PFSK-1 (cell line): ENCODE measurements at regions not wholly inside any gene's neighbourhood (a gene's known extent, or its start where the extent isn't known, plus 50 kb on each side); places are given as distances from the start of the nearest gene placed in this dataset.

Experiments used
- FOXP2 ChIP-seq: optimal IDR thresholded peaks from 2 replicates; pipeline ENCODE3; 2011; ENCODE audit warnings: borderline replicate concordance, control low read depth, inconsistent platforms; ENCODE audit not compliant: insufficient read depth; ENCODE audit errors: extremely low read length, extremely low read depth
- POLR2AphosphoS5 ChIP-seq: IDR thresholded peaks from 2 replicates; pipeline ENCODE4 v1.6.1; 2012; ENCODE audit warnings: low read depth, mild to moderate bottlenecking, control low read depth, low read length, moderate library complexity
- REST ChIP-seq, 2 experiments: IDR thresholded peaks; 2 replicates each; pipeline versions ENCODE4 v1.6.1 to v1.8.0; 2011 to 2012; ENCODE audit warnings: low read depth in 2 of 2, low read length in 2 of 2, control low read depth in 1 of 2, inconsistent platforms in 1 of 2, mild to moderate bottlenecking in 1 of 2, moderate library complexity in 1 of 2; ENCODE audit not compliant: insufficient read depth in 1 of 2
- SIN3A ChIP-seq: IDR thresholded peaks from 2 replicates; pipeline ENCODE4 v1.6.1; 2012; ENCODE audit warnings: mild to moderate bottlenecking, low read length, moderate library complexity, borderline replicate concordance; ENCODE audit not compliant: insufficient read depth
- TAF1 ChIP-seq: IDR thresholded peaks from 2 replicates; pipeline ENCODE4 v1.6.1; 2012; ENCODE audit warnings: low read length, control low read depth, borderline replicate concordance; ENCODE audit not compliant: insufficient read depth

- TF ChIP-seq REST (IDR thresholded peaks at IDR 0.05; ENCODE audit: insufficient read depth in 1 of 2, low read depth in 2 of 2, low read length in 2 of 2) (no peak), SIN3A (no peak), FOXP2 (no peak), POLR2AphosphoS5 (no peak), TAF1 (no peak)
These were observed 278.1 kb upstream of the KLF4 start for GRCh38 chr9:107767711-107768110.

GRCh38 chr9:107761307-107761706, 271.7 kb upstream of the KLF4 start:
- TF ChIP-seq FOXP2 = no peak
- no peak for TF ChIP-seq REST (IDR thresholded peaks at IDR 0.05; ENCODE audit: insufficient read depth in 1 of 2, low read depth in 2 of 2, low read length in 2 of 2)
- TF ChIP-seq SIN3A = no peak
- TF ChIP-seq TAF1 = no peak
- no peak for TF ChIP-seq POLR2AphosphoS5

- TF ChIP-seq TAF1 (no peak), REST (IDR thresholded peaks at IDR 0.05; ENCODE audit: insufficient read depth in 1 of 2, low read depth in 2 of 2, low read length in 2 of 2) (no peak), FOXP2 (no peak), POLR2AphosphoS5 (no peak), SIN3A (no peak)
These were observed 271.1 kb upstream of the KLF4 start for GRCh38 chr9:107760469-107761242.

- TF ChIP-seq SIN3A (no peak), TAF1 (no peak), REST (IDR thresholded peaks at IDR 0.05; ENCODE audit: insufficient read depth in 1 of 2, low read depth in 2 of 2, low read length in 2 of 2) (no peak), POLR2AphosphoS5 (no peak), FOXP2 (no peak)
These were observed 270.2 kb upstream of the KLF4 start for GRCh38 chr9:107759823-107760166.
